NK-92 treated with Interleukin-12 subunit alpha and Interleukin-12 subunit beta, amount 100 ng/mL, for 24 hours (cell line): ENCODE measurements at regions not wholly inside any gene's neighbourhood (a gene's known extent, or its start where the extent isn't known, plus 50 kb on each side); places are given as distances from the start of the nearest gene placed in this dataset.
"Not testable (repeated sequence)": the region's sequence is repeated elsewhere in the genome, so short reads cannot be mapped to it uniquely, and the experiment has no call there.

Experiments used
- DNase-seq: peaks from one replicate; lab custom pipeline; 2025; lab: John Stamatoyannopoulos, UW

DNA sequence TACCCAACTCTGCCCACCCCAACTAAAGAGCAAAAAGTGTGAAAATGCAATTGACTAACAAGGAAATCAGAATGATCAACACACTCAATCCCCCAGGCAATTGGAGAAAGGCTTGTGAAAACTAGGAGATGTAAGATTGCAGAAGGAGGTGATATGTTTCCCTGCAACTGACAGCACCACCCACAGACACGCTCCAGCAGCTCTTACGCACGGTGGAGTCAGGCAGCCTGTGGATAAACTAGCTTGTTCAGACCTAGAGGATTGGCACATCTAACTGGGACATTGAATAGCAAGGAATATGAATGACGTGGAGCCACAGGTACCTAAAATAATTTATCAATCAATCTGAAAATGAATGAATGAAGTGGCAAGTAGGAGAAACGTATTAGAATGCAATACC lies 125.7 kb upstream of the MYO3A start:
- no peak for DNase-seq

DNA sequence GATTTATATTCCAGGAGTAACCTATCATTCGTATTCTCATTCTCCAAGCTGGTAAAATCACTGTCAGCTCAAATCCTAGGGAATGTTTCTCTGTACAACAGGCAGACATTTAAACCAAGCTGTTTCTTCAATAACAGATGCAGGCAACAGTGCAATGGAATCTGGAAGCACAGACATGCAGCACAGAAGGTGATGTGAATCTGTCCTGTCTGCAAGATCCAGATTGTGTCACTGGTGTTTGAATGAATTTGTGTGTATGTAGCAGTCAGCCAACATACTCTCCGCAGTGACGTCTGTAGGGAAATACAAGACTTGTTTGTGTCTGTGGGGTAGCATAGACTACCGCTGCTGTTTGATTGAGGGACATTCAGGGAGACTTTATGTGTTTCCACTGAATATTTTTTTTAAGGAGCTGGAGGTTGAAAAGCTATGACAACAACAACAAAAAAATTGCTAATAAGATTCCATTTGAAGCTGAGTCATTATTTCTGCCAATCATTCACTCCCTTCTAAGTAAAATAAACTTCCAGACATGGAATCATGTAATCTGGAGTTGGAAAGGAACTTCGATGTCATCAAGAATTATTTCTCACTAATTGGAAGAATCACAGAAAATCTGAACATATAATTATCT lies 122.9 kb upstream of the MYO3A start:
- DNase-seq: no peak

DNA sequence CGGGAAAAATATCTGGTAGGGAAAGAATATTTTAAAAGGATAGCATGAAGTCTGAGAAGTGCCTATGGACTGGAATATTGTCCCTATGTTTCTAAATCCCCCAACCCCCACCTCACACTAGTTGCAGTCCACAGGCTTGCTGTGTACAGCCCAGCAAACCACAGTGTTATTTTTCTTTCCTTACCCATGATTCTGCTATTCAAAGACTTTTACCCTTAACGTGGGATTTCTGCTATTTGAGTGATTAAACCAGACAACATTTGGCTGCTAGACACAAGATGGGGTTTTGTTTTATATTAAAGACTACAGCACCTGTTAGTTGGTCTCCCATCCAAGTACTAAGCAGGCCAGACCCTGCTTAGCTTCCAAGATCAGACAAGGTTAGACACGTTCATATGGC lies 120.5 kb upstream of the MYO3A start:
- DNase-seq: no peak

DNA sequence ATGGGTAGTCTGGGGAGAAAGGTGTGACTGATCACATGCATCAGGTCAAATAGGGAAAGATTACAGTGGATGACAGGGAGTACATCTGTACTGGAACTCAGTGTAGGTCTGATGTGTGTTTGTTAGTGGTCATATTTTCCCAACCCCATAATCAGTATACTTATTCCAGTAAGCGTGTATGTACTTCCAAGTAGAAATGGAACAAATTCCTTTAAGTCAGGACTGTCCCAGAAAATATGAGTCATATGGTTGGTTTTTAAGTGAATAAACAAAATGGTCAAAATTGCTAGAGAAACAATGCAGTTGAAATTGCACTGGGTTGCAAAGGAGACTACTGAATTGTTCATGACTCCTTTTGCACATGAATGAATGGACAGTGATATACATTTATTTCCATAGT lies 118.8 kb upstream of the MYO3A start:
- no peak for DNase-seq

DNA sequence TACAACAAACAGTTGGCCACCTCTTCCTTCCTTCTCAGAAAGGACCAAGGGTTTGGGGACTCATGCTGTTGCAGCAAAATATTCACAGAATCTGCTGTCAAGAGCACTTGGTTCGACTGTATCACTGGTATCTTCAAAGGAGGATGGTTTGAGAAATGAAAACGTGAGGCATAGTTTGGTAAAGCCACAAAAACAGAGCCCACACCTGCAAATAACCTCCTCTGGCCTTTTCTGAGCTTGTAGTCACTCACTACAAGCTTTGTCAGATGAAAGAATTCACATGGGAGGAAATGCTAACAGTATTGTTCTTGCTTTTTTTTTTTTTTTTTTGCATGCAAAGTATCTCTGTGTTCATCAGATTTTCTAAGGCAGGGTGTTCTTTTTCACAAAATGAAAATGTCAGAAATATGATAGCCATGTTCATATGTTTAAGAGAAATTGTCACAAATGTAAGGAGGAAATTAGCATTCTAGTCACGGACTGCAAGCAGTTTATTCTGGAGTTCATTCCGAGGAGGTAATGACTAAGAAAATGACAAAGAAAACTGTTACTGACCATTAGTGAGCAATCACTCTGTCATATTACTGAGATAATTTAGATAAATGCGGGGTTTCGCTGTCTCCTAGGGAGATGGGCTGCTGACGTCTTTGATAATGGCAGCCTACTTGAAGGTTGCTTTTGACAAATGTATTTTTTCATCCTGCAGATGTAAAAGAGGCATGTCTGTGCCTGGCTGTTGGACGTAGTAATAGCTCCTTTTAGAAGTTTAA lies 117.8 kb upstream of the MYO3A start:
- DNase-seq: no peak

DNA sequence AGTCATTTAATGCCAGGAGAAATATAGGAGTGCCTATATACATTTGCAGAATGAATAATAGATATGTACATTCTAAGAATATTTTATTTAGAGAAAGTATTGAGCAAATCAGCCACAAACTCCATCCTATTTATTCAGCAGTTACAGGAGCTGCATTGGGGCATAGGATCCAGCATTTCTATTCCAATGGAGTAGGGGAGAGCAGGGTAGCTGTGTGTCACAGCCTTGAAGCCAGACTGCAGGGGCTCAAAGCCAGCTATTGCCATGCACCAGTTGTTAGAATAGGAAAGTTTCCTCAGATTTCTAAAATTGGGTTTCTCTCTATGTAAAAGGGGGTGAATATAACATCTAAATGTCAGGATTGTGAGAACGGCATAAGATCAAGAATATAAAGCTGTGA lies 116.8 kb upstream of the MYO3A start:
- DNase-seq: no peak

DNA sequence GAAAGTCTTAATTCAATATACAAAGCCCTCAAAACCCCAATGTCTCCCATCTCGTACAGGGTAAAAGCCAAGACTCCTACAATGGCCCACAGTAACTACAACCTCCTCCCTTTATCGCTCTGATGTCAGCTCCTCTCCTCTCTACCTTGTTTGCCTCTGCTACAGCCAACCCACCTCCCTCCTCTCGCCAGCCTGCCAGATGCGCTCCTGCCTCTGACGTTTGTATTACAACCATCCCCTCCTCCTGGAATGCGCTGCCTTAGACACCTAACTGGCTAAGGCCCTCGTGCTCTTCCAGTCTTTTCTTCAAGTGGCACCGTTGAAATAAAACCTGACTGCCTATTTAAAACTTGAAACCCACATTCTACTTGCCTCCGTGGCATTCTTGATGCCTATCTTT lies 115.3 kb upstream of the MYO3A start:
- DNase-seq: no peak

DNA sequence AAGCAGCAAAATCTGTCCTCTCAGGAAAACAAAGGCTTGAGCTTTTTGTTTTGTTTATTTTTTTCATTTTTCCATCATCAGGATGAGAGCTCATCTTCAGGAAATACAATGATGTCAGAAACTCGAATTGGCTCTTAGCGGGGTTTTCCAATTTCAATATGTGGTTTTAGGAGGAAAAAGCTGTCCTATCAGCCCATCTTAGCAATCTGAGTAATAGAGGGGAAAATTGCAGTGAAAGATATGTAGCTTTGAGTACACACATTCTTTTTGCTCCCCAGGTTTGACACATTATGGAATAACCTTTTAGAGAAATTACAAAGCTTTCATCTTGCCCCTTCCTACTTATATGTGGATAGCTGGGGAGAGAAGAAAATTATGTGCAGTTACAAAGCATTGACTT lies 113.6 kb upstream of the MYO3A start:
- no peak for DNase-seq

DNA sequence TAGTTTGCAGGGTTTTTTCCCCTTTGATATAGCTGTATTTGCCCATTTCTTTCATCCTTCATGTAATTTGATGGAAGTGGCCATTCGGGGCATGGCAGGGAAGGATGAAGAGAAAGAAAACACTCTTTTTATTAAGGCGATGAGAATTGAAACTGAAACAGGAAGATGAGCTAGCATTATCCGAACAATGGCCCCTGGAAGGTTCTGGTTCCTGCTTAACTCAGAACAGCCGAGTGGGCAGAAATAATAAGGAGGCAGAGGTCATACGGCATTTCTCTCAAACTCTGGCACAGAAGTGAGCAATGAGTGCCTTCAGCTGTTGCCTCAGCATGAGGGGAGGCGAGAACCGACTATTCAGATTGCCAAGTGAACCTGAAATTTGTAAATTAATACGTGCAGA lies 113.2 kb upstream of the MYO3A start:
- DNase-seq: no peak

DNA sequence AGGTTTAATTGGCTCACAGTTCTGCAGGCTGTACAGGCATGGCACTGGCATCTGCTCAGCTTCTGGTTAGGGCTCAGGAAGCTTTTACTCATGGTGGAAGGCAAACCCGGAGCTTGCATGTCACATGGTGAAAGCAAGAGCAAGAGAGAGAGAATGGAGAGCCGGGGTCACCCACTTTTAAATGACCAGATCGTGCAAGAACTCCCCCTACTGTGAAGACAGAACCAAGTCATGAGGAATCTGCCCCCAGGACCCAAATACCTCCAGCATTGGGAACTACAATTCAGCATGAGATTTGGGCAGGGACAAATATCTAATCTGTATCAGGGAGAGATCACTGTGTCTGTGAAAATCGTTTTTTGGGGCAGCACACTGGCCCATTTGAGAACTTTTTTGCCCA lies 110.0 kb upstream of the MYO3A start:
- DNase-seq: no peak

DNA sequence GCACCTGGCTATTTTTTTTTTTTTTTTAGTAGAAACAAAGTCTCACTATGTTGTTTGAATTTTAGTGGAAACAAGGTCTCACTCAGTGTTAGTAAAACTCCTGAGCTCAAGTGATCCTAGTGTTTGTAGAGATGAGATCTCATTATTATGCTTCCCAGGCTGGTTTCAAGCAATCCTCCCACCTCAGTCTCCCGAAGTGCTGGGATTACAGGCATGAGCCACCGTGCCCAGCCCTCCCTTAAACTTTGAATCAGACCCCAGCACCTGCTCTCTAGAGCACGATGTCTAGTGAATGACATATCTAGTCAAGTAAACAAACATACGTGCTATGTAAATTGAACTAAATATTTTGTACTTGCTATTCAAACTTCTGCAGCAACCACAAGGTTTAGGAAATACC lies 105.6 kb upstream of the MYO3A start:
- DNase-seq: no peak

DNA sequence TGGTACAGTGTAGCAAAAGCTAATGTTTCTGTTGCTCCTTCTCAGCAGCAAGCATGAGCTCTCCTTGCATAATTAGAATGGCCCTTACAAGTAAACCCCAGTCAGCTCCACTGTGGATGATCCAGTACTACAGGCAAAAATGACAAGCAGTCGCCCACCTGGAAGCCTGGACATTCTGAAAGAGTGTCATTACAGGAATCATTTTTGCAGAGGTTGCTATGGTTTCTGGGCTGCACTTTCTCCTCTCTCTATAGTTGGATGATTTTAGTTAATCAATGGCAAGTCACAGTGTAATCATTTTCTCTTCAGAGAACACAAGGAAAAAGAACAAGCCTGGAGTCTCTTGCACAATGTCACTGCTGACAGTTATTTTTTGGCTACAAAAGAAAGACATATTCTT lies 102.9 kb upstream of the MYO3A start:
- DNase-seq: no peak

DNA sequence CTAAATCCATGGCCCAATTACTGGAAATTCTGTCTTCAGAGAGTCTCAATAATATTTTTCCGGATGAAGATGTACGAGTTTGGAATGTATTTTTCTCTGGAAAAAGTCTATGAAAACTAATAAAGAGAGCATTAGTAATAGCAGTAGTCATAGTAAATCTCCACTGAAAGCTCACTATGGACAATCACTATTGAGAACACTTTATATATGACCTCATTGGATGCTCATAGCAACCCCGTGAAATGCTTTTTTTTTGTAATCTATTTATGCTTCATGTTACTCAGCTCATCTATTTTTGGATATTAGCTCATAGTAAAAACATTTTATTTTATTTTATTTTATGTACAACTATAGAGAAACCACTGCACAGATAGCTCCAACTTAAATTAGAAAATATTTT lies 94.3 kb upstream of the MYO3A start:
- DNase-seq: no peak

DNA sequence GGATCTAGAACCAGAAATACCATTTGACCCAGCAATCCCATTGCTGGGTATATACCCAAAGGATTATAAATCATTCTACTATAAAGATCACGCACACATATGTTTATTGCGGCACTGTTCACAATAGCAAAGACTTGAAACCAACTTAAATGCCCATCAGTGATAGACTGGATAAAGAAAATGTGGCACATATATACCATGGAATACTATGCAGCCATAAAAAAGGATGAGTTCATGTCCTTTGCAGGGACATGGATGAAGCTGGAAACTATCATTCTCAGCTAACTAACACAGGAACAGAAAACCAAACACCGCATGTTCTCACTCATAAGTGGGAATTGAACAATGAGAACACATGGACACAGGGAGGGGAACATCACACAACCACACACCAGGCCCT lies 93.2 kb upstream of the MYO3A start:
- not testable (repeated sequence) for DNase-seq

DNA sequence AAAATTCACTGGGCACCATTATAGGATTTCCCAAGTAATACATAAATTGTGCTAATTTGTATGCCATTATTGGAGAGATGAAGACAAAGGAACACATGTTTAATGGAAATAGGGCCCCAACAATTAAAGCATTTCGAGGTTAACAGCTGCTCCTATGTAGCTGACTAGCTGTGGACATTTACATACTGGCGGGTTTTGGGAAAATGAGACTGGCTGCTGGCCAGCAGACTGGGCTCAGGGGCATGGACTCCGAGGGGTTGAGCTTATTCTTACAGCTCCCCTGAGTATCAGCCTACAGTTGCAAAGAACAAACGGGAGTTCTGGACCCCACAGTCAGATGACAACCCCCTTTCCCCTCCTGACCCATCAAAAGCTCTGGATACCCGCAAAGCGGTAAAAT lies 91.9 kb upstream of the MYO3A start:
- no peak for DNase-seq

DNA sequence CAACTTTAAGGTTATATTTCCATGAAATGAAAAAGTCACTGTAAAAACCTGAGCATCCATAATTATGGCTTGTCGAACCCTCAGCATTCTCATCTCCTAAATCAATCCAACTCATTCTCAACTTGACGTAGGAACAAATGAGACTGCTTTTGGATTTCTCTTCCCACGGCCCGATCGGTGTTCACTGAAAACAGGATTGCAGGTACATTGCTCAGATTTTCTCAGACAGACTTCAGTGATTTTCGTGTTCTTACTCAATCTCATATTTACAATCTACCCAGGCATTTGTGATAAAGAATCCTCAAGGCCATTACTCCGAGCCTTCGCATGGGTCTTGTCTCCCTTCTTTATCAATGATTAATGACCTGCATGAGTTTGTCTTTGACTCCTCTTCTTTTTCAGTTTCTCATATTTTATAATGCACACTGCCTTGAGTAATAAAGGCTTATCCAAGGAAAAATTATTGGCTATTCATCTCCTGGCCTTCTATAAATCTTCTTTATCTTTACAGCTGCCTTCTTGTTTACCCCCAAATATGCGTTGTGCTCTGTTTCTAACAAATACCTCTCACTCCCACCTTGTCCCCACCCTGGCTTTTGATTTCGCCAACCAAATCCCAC lies 90.4 kb upstream of the MYO3A start:
- DNase-seq: no peak

DNA sequence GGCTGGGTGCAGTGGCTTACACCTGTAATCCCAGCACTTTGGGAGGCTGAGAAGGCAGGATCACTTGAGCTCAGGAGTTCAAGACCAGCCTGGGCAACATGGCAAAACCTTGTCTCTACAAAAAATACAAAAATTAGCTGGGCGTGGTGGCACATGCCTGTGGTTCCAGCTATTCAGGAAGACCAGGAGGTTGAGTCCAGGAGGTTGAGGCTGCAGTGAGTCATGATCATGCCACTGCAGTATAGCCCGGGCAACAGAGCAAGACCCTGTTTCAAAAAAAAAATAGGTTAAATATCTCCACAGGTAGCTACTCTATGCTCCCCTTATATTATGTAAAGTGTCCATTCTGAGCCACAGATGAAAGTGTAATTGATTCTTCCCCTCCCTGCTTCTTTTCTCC lies 89.3 kb upstream of the MYO3A start:
- DNase-seq: not testable (repeated sequence)

DNA sequence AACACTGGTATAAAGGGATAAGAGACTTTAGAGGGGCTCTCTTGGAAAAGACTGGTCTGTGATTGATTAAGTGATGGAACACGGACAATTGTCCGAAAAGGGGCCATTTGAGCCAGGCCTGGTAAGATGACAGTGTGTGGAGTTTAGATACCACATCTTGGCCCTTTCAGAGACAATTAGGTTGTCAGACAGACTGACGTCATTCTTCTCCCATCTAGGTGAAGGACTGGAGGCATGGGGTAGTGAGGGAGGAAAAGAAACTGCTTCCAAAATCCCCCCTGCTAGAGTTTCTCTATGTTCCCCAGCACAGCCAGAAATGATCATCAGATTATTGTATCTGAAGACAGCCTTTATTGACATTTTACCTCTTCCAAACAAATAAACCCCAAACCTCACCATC lies 84.8 kb upstream of the MYO3A start:
- DNase-seq: no peak

DNA sequence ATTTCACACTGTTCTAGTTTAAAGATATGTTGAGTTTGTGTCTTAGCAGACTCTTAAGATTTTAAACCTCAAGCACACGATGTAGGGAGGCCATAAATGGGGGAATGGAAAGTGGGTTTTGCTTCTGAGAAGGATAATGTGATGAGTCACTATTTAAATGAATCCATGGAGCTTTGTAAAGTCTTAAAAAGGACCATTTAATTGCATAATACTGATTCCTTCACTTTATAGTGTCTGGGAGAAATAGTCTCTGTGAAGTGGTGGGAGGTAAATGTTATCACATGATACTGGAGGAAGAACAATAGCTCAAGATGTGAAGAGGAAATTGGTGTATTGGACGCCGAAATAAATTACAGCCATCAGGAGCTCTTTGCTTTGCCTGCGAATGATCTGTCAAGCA lies 84.0 kb upstream of the MYO3A start:
- DNase-seq: no peak

DNA sequence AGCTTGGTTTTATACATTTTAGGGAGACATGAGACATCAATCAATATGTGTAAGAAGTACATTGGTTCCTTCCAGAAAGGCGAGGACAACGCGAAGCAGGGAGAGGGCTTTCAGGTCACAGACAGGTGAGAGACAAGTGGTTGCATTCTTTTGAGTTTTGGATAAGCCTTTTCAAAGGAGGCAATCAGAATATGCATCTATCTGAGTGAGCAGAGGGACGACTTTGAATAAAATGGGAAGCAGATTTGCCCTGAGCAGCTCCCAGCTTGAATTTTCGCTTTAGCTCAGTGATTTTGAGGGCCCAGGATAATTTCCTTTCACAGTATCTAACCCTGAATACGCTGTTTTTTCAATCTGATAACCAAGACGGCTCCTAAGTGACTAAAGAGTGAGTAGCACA lies 82.5 kb upstream of the MYO3A start:
- DNase-seq: no peak

DNA sequence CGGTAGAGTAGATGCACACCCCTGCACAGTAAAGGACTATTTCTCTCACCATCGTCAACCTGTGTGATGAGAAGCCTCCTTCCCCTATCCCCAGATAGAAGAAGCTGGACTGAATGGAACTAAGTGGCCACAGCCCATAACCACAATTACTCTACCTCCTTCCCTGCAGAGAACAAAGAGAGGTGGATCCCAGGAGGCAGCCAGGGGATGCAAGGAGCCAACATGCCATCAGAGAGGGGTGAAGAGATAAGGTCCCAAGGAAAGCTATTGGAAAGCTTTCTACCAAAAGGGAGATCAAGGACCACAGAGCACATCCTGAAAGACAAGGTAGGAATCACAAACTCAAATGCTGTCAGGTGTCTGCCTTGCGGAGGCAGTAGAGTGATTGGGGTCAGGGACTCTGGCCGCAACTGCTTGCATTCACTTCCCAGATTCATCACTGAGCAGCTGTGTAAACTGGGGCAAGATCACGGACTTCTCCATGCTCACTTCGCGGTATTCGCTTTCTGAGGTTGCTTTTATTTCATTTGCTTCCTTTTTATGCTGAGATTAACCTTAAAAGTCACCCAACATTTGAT lies 81.6 kb upstream of the MYO3A start:
- DNase-seq: no peak

DNA sequence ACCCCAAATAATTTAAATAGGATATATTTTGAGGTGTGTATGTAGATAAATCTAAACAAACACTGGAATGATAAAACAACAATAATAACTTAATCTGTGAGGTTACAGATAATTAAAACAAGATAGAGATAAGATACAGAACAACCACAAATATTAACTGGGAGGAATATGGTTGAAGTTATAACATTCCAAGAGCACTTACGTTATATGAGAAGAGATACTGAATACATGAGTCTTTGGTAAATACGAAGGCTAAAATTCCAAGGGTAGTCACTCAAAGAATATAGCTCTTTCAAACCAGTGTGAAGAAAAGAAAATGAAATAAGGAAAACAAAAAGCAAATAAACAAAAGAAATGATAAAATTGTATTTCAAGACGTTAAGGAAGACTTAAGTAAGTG lies 76.0 kb upstream of the MYO3A start:
- DNase-seq: no peak

DNA sequence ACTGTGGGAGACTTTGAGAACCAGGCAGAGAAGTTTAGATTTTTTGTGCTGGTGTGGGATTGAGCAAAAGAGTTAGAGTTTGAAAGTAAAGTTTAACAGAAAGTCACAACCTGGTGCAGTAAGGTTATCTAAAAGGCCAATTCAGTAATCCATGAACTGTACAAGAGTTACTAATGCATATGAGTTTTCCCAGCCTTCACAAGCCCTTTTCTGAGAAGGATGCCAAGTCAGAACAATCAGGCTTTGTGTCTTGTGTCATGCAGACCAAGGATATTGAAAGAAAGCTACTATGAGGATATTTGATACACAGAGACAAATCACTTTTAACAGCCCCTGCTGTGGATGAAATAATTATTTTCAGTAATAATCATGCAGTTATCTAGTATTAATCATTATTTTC lies 68.8 kb upstream of the MYO3A start:
- DNase-seq: no peak
